Coronary artery (tissue), 2 donors: ENCODE measurements at regions not wholly inside any gene's neighbourhood (a gene's known extent, or its start where the extent isn't known, plus 50 kb on each side); places are given as distances from the start of the nearest gene placed in this dataset.
"Not testable (repeated sequence)": the region's sequence is repeated elsewhere in the genome, so short reads cannot be mapped to it uniquely, and the experiment has no call there.

Experiments used
- DNase-seq: peaks from one replicate; pipeline ENCODE4 v3.0.0-alpha.2; 2017; ENCODE audit warnings: low spot score
- H3K27ac ChIP-seq, 2 donors: fragments of 200-600 bp; sonication (generic); one replicate each; pipeline ENCODE4 v1.5.1; 2016 to 2019
- H3K4me3 ChIP-seq: fragments of 200-600 bp; sonication (generic); 2 replicates; pipeline ENCODE4 v1.5.1; 2016; ENCODE audit warnings: mild to moderate bottlenecking, moderate library complexity
- CTCF ChIP-seq: fragments of 200-600 bp; sonication (generic); IDR thresholded peaks from one replicate; pipeline ENCODE4 v1.5.1; 2019; ENCODE audit warnings: antibody characterized with exemption

GRCh38 chr19:31532034-31532433 is 182.8 kb upstream of the TSHZ3 start:
- DNase-seq, result peak; percentile 50
- H3K27ac ChIP-seq, result no peak overlapping the region
- TF ChIP-seq CTCF, result no peak
- no peak overlapping the region for H3K4me3 ChIP-seq

GRCh38 chr19:31533114-31533513 is 183.9 kb upstream of the TSHZ3 start:
- H3K4me3 ChIP-seq, result no peak overlapping the region
- peak; percentile 40 for DNase-seq

GRCh38 chr19:31534231-31534630 is 185.0 kb upstream of the TSHZ3 start:
- Histone ChIP-seq H3K4me3 (no peak overlapping the region), H3K27ac (no peak overlapping the region)
- peak; percentile 41 for DNase-seq
- no peak for TF ChIP-seq CTCF

More at GRCh38 chr19:31533114-31533513, 183.9 kb upstream of the TSHZ3 start:
- H3K27ac ChIP-seq, result no peak overlapping the region
- TF ChIP-seq CTCF, result no peak

- DNase-seq, result peak; percentile 21
- Histone ChIP-seq H3K27ac (no peak overlapping the region), H3K4me3 (no peak overlapping the region)
- TF ChIP-seq CTCF, result no peak
Measured at GRCh38 chr19:31534786-31535657, 185.8 kb upstream of the TSHZ3 start.

GRCh38 chr19:31535691-31536460 is 186.6 kb upstream of the TSHZ3 start:
- TF ChIP-seq CTCF, result no peak
- no peak overlapping the region for H3K27ac ChIP-seq
- no peak overlapping the region for H3K4me3 ChIP-seq
- DNase-seq, result peak; percentile 45

GRCh38 chr19:31537136-31537535 is 187.9 kb upstream of the TSHZ3 start:
- DNase-seq, result peak; percentile 49
- TF ChIP-seq CTCF, result no peak
- H3K27ac ChIP-seq, result no peak overlapping the region
- no peak overlapping the region for H3K4me3 ChIP-seq

GRCh38 chr19:31537902-31538301 is 188.7 kb upstream of the TSHZ3 start:
- DNase-seq, result peak; percentile 2
- not testable (repeated sequence) for H3K27ac ChIP-seq, H3K4me3 ChIP-seq
